ENCODE measurements at regions not wholly inside any gene's neighbourhood (a gene's known extent, or its start where the extent isn't known, plus 50 kb on each side); places are given as distances from the start of the nearest gene placed in this dataset.

DNA sequence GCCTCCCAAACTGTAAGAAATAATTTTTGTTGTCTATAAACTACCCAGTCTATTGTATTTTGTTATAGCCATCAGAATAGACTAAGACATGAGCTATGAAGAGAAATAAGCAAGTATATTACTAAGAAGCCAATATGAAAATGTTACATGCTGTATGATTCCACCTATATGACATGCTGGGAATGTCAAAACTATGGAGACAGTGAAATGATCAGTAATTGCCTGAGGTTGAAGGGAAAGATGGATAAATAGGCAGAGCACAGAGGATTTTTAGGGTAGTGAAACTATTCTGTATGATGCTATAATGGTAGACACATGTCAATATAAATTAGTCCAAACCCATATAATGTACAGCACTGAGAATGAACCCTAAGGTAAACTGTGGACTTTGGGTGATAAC is 261.3 kb upstream of the PCDH15 start:
- TF ChIP-seq, protein P1, sequence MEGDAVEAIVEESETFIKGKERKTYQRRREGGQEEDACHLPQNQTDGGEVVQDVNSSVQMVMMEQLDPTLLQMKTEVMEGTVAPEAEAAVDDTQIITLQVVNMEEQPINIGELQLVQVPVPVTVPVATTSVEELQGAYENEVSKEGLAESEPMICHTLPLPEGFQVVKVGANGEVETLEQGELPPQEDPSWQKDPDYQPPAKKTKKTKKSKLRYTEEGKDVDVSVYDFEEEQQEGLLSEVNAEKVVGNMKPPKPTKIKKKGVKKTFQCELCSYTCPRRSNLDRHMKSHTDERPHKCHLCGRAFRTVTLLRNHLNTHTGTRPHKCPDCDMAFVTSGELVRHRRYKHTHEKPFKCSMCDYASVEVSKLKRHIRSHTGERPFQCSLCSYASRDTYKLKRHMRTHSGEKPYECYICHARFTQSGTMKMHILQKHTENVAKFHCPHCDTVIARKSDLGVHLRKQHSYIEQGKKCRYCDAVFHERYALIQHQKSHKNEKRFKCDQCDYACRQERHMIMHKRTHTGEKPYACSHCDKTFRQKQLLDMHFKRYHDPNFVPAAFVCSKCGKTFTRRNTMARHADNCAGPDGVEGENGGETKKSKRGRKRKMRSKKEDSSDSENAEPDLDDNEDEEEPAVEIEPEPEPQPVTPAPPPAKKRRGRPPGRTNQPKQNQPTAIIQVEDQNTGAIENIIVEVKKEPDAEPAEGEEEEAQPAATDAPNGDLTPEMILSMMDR (conservative IDR thresholded peaks at IDR 0.05) = no peak
- TF ChIP-seq ZFX (IDR thresholded peaks at IDR 0.05) = no peak

Data from C4-2B (cell line).